Natural killer cell (primary cell): ENCODE measurements at regions not wholly inside any gene's neighbourhood (a gene's known extent, or its start where the extent isn't known, plus 50 kb on each side); places are given as distances from the start of the nearest gene placed in this dataset.

Source experiments
- ATAC-seq, 3 donors: fragments of 150-1000 bp in 2 of 3; fragments of 200-7000 bp in 1 of 3; cut with Tn5 transposase; 1 replicate in 1 of 3; 2 replicates in 2 of 3; pipeline ENCODE4 v1.10.0; 2021; ENCODE audit warnings: mild to moderate bottlenecking in 2 of 3, moderate library complexity in 2 of 3
- DNase-seq, 2 donors: peaks; one replicate each; pipeline versions ENCODE4 v3.0.0 to v3.0.0-alpha.2; 2013 to 2021; ENCODE audit warnings: mixed read lengths in 1 of 2
- H3K27ac ChIP-seq: one replicate; pipeline ENCODE4 v1.5.1; 2013; ENCODE audit warnings: mild to moderate bottlenecking, low read length
- H3K27me3 ChIP-seq: one replicate; pipeline ENCODE4 v1.6.1; 2013; ENCODE audit warnings: low read length; ENCODE audit not compliant: control insufficient read depth, insufficient read depth
- H3K36me3 ChIP-seq: one replicate; pipeline ENCODE4 v1.6.1; 2013; ENCODE audit warnings: low read length; ENCODE audit not compliant: control insufficient read depth, insufficient read depth
- H3K4me1 ChIP-seq: one replicate; pipeline ENCODE4 v1.6.1; 2013; ENCODE audit warnings: low read length; ENCODE audit not compliant: control insufficient read depth, insufficient read depth
- H3K4me3 ChIP-seq: one replicate; pipeline ENCODE4 v1.5.1; 2013; ENCODE audit warnings: low read length
- H3K9me3 ChIP-seq: one replicate; pipeline ENCODE4 v1.6.1; 2013; ENCODE audit warnings: low read length; ENCODE audit not compliant: control insufficient read depth, insufficient read depth
- H3K27ac Mint-ChIP-seq, 2 donors: one replicate each; pipeline ENCODE4 v1.8.0; 2022; ENCODE audit warnings: mild to moderate bottlenecking in 2 of 2, mixed read lengths in 2 of 2, moderate library complexity in 1 of 2
- H3K27me3 Mint-ChIP-seq, 2 donors: one replicate each; pipeline ENCODE4 v1.8.0; 2022; ENCODE audit warnings: low read depth in 2 of 2, mixed read lengths in 2 of 2
- H3K36me3 Mint-ChIP-seq: one replicate; pipeline ENCODE4 v1.8.0; 2022; ENCODE audit warnings: mixed read lengths
- H3K4me1 Mint-ChIP-seq, 2 donors: one replicate each; pipeline ENCODE4 v1.8.0; 2022; ENCODE audit warnings: mixed read lengths in 2 of 2
- H3K4me3 Mint-ChIP-seq: one replicate; pipeline ENCODE4 v1.8.0; 2022; ENCODE audit warnings: mild to moderate bottlenecking, moderate library complexity, mixed read lengths
- H3K9me3 Mint-ChIP-seq, 2 donors: one replicate each; pipeline ENCODE4 v1.8.0; 2022; ENCODE audit warnings: mixed read lengths in 2 of 2
- CTCF ChIP-seq: fragments of 200-600 bp; IDR thresholded peaks from one replicate; pipeline ENCODE4 v1.8.0; 2022; ENCODE audit warnings: antibody characterized with exemption
- WGBS: methylation state at CpG from one replicate; pipeline ENCODE4 v1.1.7; 2013; ENCODE audit warnings: missing lambda C conversion rate; ENCODE audit not compliant: insufficient coverage; 5-methylcytosine and 5-hydroxymethylcytosine counted together
- intact Hi-C: fragments of 100-400 bp; cut with micrococcal nuclease; formaldehyde crosslinking; loops from one replicate; pipeline ENCODE4 v1.14.2; 2022

GRCh38 chr5:56566374-56567249 lies 248.7 kb upstream of the MAP3K1 start:
- Mint-ChIP-seq H3K4me1 (peaks cover 0 to under 1% of the 10 kb centered on the region in 2 donors), H3K36me3 (no peaks in the 10 kb centered on the region), H3K9me3 (no peaks in the 10 kb centered on the region), H3K27me3 (no peaks in the 10 kb centered on the region), H3K4me3 (no peak overlapping the region), H3K27ac (no peak overlapping the region)
- no peak for DNase-seq
- no peak for TF ChIP-seq CTCF
- H3K27ac ChIP-seq: no peak overlapping the region
- ATAC-seq: no peak
- no peaks in the 10 kb centered on the region for H3K27me3 ChIP-seq
- peaks cover 4% of the 10 kb centered on the region for H3K4me1 ChIP-seq
- H3K9me3 ChIP-seq: no peaks in the 10 kb centered on the region
- intact Hi-C loops: no loop called here
- H3K4me3 ChIP-seq: no peak overlapping the region
- WGBS: 89% methylated on average over 12 of the region's 12 CpGs
- no peaks in the 10 kb centered on the region for H3K36me3 ChIP-seq

- no peaks in the 10 kb centered on the region for H3K9me3 ChIP-seq
- ATAC-seq (no peak), DNase-seq (peak in 1 of 2 donors; percentile 11)
- no peaks in the 10 kb centered on the region for H3K27me3 ChIP-seq
- peaks cover 0 to under 1% of the 10 kb centered on the region in 2 donors for H3K9me3 Mint-ChIP-seq
- no peaks in the 10 kb centered on the region for H3K36me3 Mint-ChIP-seq
- no peaks in the 10 kb centered on the region for H3K36me3 ChIP-seq
- no peak for TF ChIP-seq CTCF
- H3K4me1 Mint-ChIP-seq: peaks cover 0 to 11% of the 10 kb centered on the region in 2 donors
- H3K27me3 Mint-ChIP-seq: peaks cover 0 to 3% of the 10 kb centered on the region in 2 donors
- no peak overlapping the region for H3K4me3 ChIP-seq
- peaks cover 4% of the 10 kb centered on the region for H3K4me1 ChIP-seq
- H3K27ac Mint-ChIP-seq: no peak overlapping the region
- intact Hi-C loops: no loop called here
- WGBS: 40% methylated on average over 3 of the region's 3 CpGs
- no peak overlapping the region for H3K4me3 Mint-ChIP-seq
- no peak overlapping the region for H3K27ac ChIP-seq
Observed at GRCh38 chr5:56565644-56566043, 249.7 kb upstream of the MAP3K1 start.

GRCh38 chr5:56565283-56565615 lies 250.1 kb upstream of the MAP3K1 start:
- no peak overlapping the region for H3K27ac Mint-ChIP-seq
- H3K4me3 Mint-ChIP-seq: no peak overlapping the region
- H3K9me3 ChIP-seq: no peaks in the 10 kb centered on the region
- no peak for TF ChIP-seq CTCF
- H3K27me3 ChIP-seq: no peaks in the 10 kb centered on the region
- peaks cover 0 to 13% of the 10 kb centered on the region in 2 donors for H3K4me1 Mint-ChIP-seq
- no peak overlapping the region for H3K4me3 ChIP-seq
- H3K4me1 ChIP-seq: peaks cover 4% of the 10 kb centered on the region
- peaks cover 0 to 2% of the 10 kb centered on the region in 2 donors for H3K9me3 Mint-ChIP-seq
- H3K27ac ChIP-seq: no peak overlapping the region
- no peaks in the 10 kb centered on the region for H3K36me3 ChIP-seq
- 92% methylated on average over 3 of the region's 3 CpGs for WGBS
- no peaks in the 10 kb centered on the region for H3K36me3 Mint-ChIP-seq
- intact Hi-C loops: no loop called here
- DNase-seq: no peak
- H3K27me3 Mint-ChIP-seq: peaks cover under 1 to 5% of the 10 kb centered on the region in 2 donors
- no peak for ATAC-seq
